Osteoblast (primary cell): ENCODE measurements at regions not wholly inside any gene's neighbourhood (a gene's known extent, or its start where the extent isn't known, plus 50 kb on each side); places are given as distances from the start of the nearest gene placed in this dataset.

ENCODE experiments used
- DNase-seq: peaks from one replicate; pipeline ENCODE4 v3.0.0; 2011; ENCODE audit warnings: low spot score, mixed read lengths; ENCODE audit not compliant: insufficient read length; ENCODE audit errors: missing footprints
- H2AFZ ChIP-seq: 2 replicates; pipeline ENCODE4 v1.6.0; 2011; ENCODE audit warnings: mild to moderate bottlenecking, low read length
- H3K27ac ChIP-seq: 2 replicates; pipeline ENCODE4 v1.5.1; 2011; ENCODE audit warnings: mild to moderate bottlenecking, low read depth, low read length, moderate library complexity
- H3K27me3 ChIP-seq: 2 replicates; pipeline ENCODE4 v1.6.0; 2012; ENCODE audit warnings: mild to moderate bottlenecking, control low read depth, inconsistent platforms, low read length, moderate library complexity; ENCODE audit not compliant: insufficient read depth
- H3K36me3 ChIP-seq: 2 replicates; pipeline ENCODE4 v1.5.1; 2011; ENCODE audit warnings: mild to moderate bottlenecking, low read length, control low read depth, moderate library complexity; ENCODE audit not compliant: insufficient read depth
- H3K4me1 ChIP-seq: 2 replicates; pipeline ENCODE4 v1.5.1; 2011; ENCODE audit warnings: mild to moderate bottlenecking, low read length, control low read depth, moderate library complexity; ENCODE audit not compliant: insufficient read depth
- H3K4me2 ChIP-seq: 2 replicates; pipeline ENCODE4 v1.6.0; 2011; ENCODE audit warnings: mild to moderate bottlenecking, low read length; ENCODE audit not compliant: insufficient read depth
- H3K4me3 ChIP-seq: fragments of 200-600 bp; sonication (generic); 3 replicates; pipeline ENCODE4 v1.5.1; 2012; ENCODE audit warnings: mild to moderate bottlenecking, low read length, inconsistent platforms; ENCODE audit not compliant: insufficient read depth
- H3K79me2 ChIP-seq: 2 replicates; pipeline ENCODE4 v1.6.0; 2012; ENCODE audit warnings: mild to moderate bottlenecking, low read length, control low read depth, inconsistent platforms; ENCODE audit not compliant: insufficient read depth
- H3K9me3 ChIP-seq: 2 replicates; pipeline ENCODE4 v1.5.1; 2011; ENCODE audit warnings: low read depth, low read length, control low read depth
- H4K20me1 ChIP-seq: 2 replicates; pipeline ENCODE4 v1.6.0; 2012; ENCODE audit warnings: mild to moderate bottlenecking, low read length, control low read depth; ENCODE audit not compliant: insufficient read depth
- TF ChIP-seq, protein P1 (sequence below): IDR thresholded peaks from 2 replicates; pipeline ENCODE4 v1.5.1; 2011; ENCODE audit warnings: mild to moderate bottlenecking, low read depth, low read length, moderate library complexity; ENCODE audit errors: extremely low read depth

DNA sequence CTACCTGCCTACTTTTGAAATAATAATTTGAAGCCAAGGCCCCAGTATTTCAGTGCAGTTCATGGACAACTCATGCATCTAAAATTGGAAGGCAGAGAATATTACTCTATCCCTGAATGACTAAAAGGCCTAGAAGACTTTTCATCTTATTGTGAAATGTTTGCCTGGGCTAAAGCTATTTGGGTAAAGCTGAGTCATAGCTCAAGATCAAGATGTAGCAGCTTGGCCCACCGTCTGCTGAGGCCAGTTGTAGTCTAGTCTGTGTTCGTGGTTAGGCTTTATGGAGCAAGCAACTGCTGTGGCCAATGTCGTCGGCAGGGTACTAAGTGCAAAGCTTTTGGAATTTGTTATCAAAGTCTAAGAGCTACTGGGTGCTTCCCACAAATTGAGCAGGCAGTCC, 929.1 kb downstream of the RAB28 start:
- no peaks in the 10 kb centered on the region for H4K20me1 ChIP-seq
- H3K27ac ChIP-seq, result no peak overlapping the region
- H3K9me3 ChIP-seq, result no peaks in the 10 kb centered on the region
- TF ChIP-seq, protein P1, sequence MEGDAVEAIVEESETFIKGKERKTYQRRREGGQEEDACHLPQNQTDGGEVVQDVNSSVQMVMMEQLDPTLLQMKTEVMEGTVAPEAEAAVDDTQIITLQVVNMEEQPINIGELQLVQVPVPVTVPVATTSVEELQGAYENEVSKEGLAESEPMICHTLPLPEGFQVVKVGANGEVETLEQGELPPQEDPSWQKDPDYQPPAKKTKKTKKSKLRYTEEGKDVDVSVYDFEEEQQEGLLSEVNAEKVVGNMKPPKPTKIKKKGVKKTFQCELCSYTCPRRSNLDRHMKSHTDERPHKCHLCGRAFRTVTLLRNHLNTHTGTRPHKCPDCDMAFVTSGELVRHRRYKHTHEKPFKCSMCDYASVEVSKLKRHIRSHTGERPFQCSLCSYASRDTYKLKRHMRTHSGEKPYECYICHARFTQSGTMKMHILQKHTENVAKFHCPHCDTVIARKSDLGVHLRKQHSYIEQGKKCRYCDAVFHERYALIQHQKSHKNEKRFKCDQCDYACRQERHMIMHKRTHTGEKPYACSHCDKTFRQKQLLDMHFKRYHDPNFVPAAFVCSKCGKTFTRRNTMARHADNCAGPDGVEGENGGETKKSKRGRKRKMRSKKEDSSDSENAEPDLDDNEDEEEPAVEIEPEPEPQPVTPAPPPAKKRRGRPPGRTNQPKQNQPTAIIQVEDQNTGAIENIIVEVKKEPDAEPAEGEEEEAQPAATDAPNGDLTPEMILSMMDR, result no peak
- H3K27me3 ChIP-seq, result no peaks in the 10 kb centered on the region
- no peaks in the 10 kb centered on the region for H3K4me1 ChIP-seq
- H2AFZ ChIP-seq, result no peak overlapping the region
- no peak overlapping the region for H3K4me2 ChIP-seq
- no peaks in the 10 kb centered on the region for H3K79me2 ChIP-seq
- H3K36me3 ChIP-seq, result no peaks in the 10 kb centered on the region
- peak; percentile 65 for DNase-seq
- H3K4me3 ChIP-seq, result no peak overlapping the region

DNA sequence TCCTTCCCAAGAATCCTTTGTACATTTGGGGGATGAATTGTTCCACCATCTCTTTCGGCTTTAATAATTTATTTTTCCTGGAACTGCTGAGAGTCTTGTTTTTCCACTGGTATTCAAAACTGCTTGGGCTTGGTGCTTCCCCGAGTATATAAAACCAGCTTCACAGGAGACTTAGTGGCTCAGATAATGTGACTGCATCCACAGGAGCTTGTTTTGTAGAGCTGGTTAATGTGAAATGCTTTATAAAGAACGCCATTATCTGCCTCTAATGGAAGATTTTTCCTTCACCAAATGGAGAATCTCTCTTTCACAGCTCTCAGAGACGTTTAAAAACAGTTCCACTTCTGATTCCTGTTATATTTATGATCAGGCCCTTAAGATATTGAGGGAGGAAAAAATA, 935.5 kb downstream of the RAB28 start:
- Histone ChIP-seq H3K27ac (no peak overlapping the region), H3K4me2 (no peak overlapping the region), H3K4me3 (no peak overlapping the region), H3K9me3 (no peaks in the 10 kb centered on the region), H3K36me3 (no peaks in the 10 kb centered on the region), H4K20me1 (no peaks in the 10 kb centered on the region), H2AFZ (no peak overlapping the region), H3K79me2 (no peaks in the 10 kb centered on the region), H3K4me1 (no peaks in the 10 kb centered on the region), H3K27me3 (no peaks in the 10 kb centered on the region)
- DNase-seq, result no peak
- TF ChIP-seq, protein P1, result no peak

DNA sequence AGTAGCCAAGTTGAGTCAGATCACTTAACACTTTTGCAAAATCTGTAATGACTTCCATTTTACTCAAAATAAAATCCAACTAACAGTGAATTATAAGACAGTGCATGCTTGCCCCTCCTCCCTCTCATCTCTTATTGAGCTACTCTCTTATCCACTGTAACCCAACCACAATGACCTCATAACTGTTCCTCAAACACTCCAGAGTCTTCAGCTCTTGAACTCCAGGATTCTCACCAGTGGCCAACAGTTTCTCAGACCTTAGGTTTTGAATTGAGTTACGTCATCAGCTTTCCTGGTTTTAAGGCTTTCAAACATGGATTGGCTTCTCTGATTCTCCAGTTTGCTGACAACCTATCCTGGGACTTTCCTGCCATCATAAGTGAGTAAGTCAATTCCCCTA, 938.3 kb downstream of the RAB28 start:
- TF ChIP-seq, protein P1, result no peak
- no peaks in the 10 kb centered on the region for H4K20me1 ChIP-seq
- H3K4me3 ChIP-seq, result no peak overlapping the region
- H3K4me2 ChIP-seq, result no peak overlapping the region
- H3K27ac ChIP-seq, result no peak overlapping the region
- no peaks in the 10 kb centered on the region for H3K4me1 ChIP-seq
- H3K79me2 ChIP-seq, result no peaks in the 10 kb centered on the region
- DNase-seq, result no peak
- no peaks in the 10 kb centered on the region for H3K27me3 ChIP-seq
- H3K9me3 ChIP-seq, result no peaks in the 10 kb centered on the region
- no peaks in the 10 kb centered on the region for H3K36me3 ChIP-seq
- no peak overlapping the region for H2AFZ ChIP-seq

DNA sequence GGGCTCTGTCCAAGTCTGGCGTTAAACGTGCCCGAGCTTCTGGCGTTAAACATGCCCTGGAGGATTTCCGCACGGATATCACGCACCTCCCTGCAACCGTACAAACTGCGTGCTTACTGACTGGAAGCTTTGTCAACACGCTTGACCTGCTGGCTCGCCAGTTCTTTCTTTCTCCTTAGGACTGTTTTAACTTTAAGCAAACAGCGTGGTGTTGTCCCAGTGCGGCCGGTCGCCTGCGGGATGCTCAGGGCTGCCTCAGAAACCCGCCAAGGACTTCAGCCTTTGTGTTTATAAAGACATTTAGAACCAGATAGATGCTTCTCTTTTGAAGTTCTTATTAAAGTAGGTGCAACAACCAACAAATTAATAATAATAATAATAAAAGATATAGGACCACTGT, 946.0 kb downstream of the RAB28 start:
- TF ChIP-seq, protein P1, result no peak
- Histone ChIP-seq H3K36me3 (no peaks in the 10 kb centered on the region), H3K4me2 (no peak overlapping the region), H3K27ac (no peak overlapping the region), H3K27me3 (no peaks in the 10 kb centered on the region), H2AFZ (no peak overlapping the region), H4K20me1 (no peaks in the 10 kb centered on the region), H3K4me1 (no peaks in the 10 kb centered on the region), H3K79me2 (no peaks in the 10 kb centered on the region), H3K4me3 (no peak overlapping the region), H3K9me3 (no peaks in the 10 kb centered on the region)
- no peak for DNase-seq
